ENCODE measurements at regions not wholly inside any gene's neighbourhood (a gene's known extent, or its start where the extent isn't known, plus 50 kb on each side); places are given as distances from the start of the nearest gene placed in this dataset.
"Not testable (repeated sequence)": the region's sequence is repeated elsewhere in the genome, so short reads cannot be mapped to it uniquely, and the experiment has no call there.

- no peak overlapping the region for H3K4me2 ChIP-seq (ENCODE audit: low read depth, low read length)
- TF ChIP-seq POLR2A (IDR thresholded peaks at IDR 0.05; ENCODE audit: low read depth, low read length) (no peak), ELK1 (IDR thresholded peaks at IDR 0.05; ENCODE audit: borderline replicate concordance, low read depth, low read length) (no peak), MAFK (IDR thresholded peaks at IDR 0.05; ENCODE audit: low read depth, low read length) (no peak), RFX5 (IDR thresholded peaks at IDR 0.05; ENCODE audit: low read depth, low read length) (no peak)
- no peaks in the 10 kb centered on the region for H3K36me3 ChIP-seq (ENCODE audit: control insufficient read depth, insufficient read depth, low read length)
- no peak overlapping the region for H3K14ac ChIP-seq (replicated peaks; ENCODE audit: low read depth, low read length)
- no peak overlapping the region for H3K18ac ChIP-seq (ENCODE audit: low read depth, low read length)
- no peak overlapping the region for H4K8ac ChIP-seq (ENCODE audit: low read depth in 2 of 2, low read length in 2 of 2)
- H3K79me1 ChIP-seq (ENCODE audit: low read depth in 1 of 2, low read length in 2 of 2) = no peaks in the 10 kb centered on the region
- no peak overlapping the region for H2BK120ac ChIP-seq (ENCODE audit: low read depth, low read length)
- no peaks in the 10 kb centered on the region for H3K9me3 ChIP-seq (ENCODE audit: control insufficient read depth, insufficient read depth, low read length)
- H3K9me1 ChIP-seq (ENCODE audit: insufficient read depth, low read length) = no peaks in the 10 kb centered on the region
- no peak overlapping the region for H2AK5ac ChIP-seq (ENCODE audit: low read depth, low read length)
- no peak overlapping the region for H3K23ac ChIP-seq (ENCODE audit: low read depth, low read length)
- no peak overlapping the region for H3K4ac ChIP-seq (ENCODE audit: low read depth, low read length)
- no peak overlapping the region for H2BK5ac ChIP-seq (ENCODE audit: low read depth, low read length, poor library complexity, severe bottlenecking)
- no peak overlapping the region for H3K27ac ChIP-seq (ENCODE audit: insufficient read depth, low read length)
- no peak overlapping the region for H2BK15ac ChIP-seq (ENCODE audit: low read depth, low read length)
- H4K20me1 ChIP-seq (ENCODE audit: insufficient read depth, low read length) = no peaks in the 10 kb centered on the region
- H2AFZ ChIP-seq (replicated peaks; ENCODE audit: low read length, poor library complexity) = no peak overlapping the region
- H2AK9ac ChIP-seq (replicated peaks; ENCODE audit: low read depth, low read length, poor library complexity) = no peak overlapping the region
- no peak for ATAC-seq (ENCODE audit: low read depth)
- peaks cover 1% of the 10 kb centered on the region for H3K27me3 ChIP-seq (ENCODE audit: control insufficient read depth, insufficient read depth, low read length)
- H3K4me3 ChIP-seq (ENCODE audit: insufficient read depth, low read depth, low read length) = no peak overlapping the region
- no peaks in the 10 kb centered on the region for H3K4me1 ChIP-seq (ENCODE audit: control insufficient read depth, insufficient read depth, low read length)
- ChIA-PET CTCF (no interaction called here), POLR2A (ENCODE audit: unreplicated experiment) (no interaction called here)
- H3K9ac ChIP-seq (ENCODE audit: low read depth, low read length) = no peak overlapping the region
- in situ Hi-C loops (cut with MboI; ENCODE audit: low sequenced_read_pairs) (no loop called here), dilution Hi-C loops (cut with HindIII; ENCODE audit: low sequenced_read_pairs, unreplicated experiment) (no loop called here), intact Hi-C loops (cut with micrococcal nuclease) (no loop called here)
- H4K91ac ChIP-seq (ENCODE audit: insufficient read depth, low read depth, low read length) = no peak overlapping the region
- H2BK20ac ChIP-seq (ENCODE audit: low read depth, low read length) = no peak overlapping the region
- BruUV-seq (replicated peaks) = no TSS peak
- H3K56ac ChIP-seq (ENCODE audit: extremely low read depth, insufficient read depth, low read length) = no peak overlapping the region
- no peak for DNase-seq
- no CpG with 5 or more reads among the region's 3 CpGs for WGBS, 2 experiments (ENCODE audit: extremely low coverage in 2 of 2, insufficient read length in 1 of 2)
- no peak overlapping the region for H4K5ac ChIP-seq (ENCODE audit: low read depth, low read length)
Observed at GRCh38 chr3:43844757-43845156, 154.0 kb downstream of the ABHD5 start.

GRCh38 chr3:43845553-43845952 is 154.8 kb downstream of the ABHD5 start:
- not testable (repeated sequence) for H2AFZ ChIP-seq (replicated peaks; ENCODE audit: low read length, poor library complexity)

More at GRCh38 chr3:43845553-43845952, 154.8 kb downstream of the ABHD5 start:
- H2BK5ac ChIP-seq (ENCODE audit: low read depth, low read length, poor library complexity, severe bottlenecking); dilution Hi-C loops (cut with HindIII; ENCODE audit: low sequenced_read_pairs, unreplicated experiment); H3K9me3 ChIP-seq (ENCODE audit: control insufficient read depth, insufficient read depth, low read length); in situ Hi-C loops (cut with MboI; ENCODE audit: low sequenced_read_pairs); H3K4me1 ChIP-seq (ENCODE audit: control insufficient read depth, insufficient read depth, low read length); H2AK9ac ChIP-seq (replicated peaks; ENCODE audit: low read depth, low read length, poor library complexity); H3K4ac ChIP-seq (ENCODE audit: low read depth, low read length); H3K79me1 ChIP-seq (ENCODE audit: low read depth in 1 of 2, low read length in 2 of 2); H4K91ac ChIP-seq (ENCODE audit: insufficient read depth, low read depth, low read length); H2BK20ac ChIP-seq (ENCODE audit: low read depth, low read length); H3K18ac ChIP-seq (ENCODE audit: low read depth, low read length); H3K56ac ChIP-seq (ENCODE audit: extremely low read depth, insufficient read depth, low read length); POLR2A ChIA-PET (ENCODE audit: unreplicated experiment); H3K9ac ChIP-seq (ENCODE audit: low read depth, low read length); CTCF ChIA-PET; H3K27me3 ChIP-seq (ENCODE audit: control insufficient read depth, insufficient read depth, low read length); intact Hi-C loops (cut with micrococcal nuclease); H3K4me2 ChIP-seq (ENCODE audit: low read depth, low read length); H3K36me3 ChIP-seq (ENCODE audit: control insufficient read depth, insufficient read depth, low read length); H4K8ac ChIP-seq (ENCODE audit: low read depth in 2 of 2, low read length in 2 of 2); BruUV-seq (replicated peaks); H4K5ac ChIP-seq (ENCODE audit: low read depth, low read length); H3K4me3 ChIP-seq (ENCODE audit: insufficient read depth, low read depth, low read length); H3K27ac ChIP-seq (ENCODE audit: insufficient read depth, low read length); H3K23ac ChIP-seq (ENCODE audit: low read depth, low read length); H2BK120ac ChIP-seq (ENCODE audit: low read depth, low read length); H2AK5ac ChIP-seq (ENCODE audit: low read depth, low read length); H3K14ac ChIP-seq (replicated peaks; ENCODE audit: low read depth, low read length); DNase-seq; H2BK15ac ChIP-seq (ENCODE audit: low read depth, low read length); H3K9me1 ChIP-seq (ENCODE audit: insufficient read depth, low read length); H4K20me1 ChIP-seq (ENCODE audit: insufficient read depth, low read length); ATAC-seq (ENCODE audit: low read depth): not testable (repeated sequence)
- WGBS, 2 experiments (ENCODE audit: extremely low coverage in 2 of 2, insufficient read length in 1 of 2) = no CpG with 5 or more reads among the region's 1 CpG

Data from IMR-90 (cell line).